ENCODE measurements at regions not wholly inside any gene's neighbourhood (a gene's known extent, or its start where the extent isn't known, plus 50 kb on each side); places are given as distances from the start of the nearest gene placed in this dataset.

DNA sequence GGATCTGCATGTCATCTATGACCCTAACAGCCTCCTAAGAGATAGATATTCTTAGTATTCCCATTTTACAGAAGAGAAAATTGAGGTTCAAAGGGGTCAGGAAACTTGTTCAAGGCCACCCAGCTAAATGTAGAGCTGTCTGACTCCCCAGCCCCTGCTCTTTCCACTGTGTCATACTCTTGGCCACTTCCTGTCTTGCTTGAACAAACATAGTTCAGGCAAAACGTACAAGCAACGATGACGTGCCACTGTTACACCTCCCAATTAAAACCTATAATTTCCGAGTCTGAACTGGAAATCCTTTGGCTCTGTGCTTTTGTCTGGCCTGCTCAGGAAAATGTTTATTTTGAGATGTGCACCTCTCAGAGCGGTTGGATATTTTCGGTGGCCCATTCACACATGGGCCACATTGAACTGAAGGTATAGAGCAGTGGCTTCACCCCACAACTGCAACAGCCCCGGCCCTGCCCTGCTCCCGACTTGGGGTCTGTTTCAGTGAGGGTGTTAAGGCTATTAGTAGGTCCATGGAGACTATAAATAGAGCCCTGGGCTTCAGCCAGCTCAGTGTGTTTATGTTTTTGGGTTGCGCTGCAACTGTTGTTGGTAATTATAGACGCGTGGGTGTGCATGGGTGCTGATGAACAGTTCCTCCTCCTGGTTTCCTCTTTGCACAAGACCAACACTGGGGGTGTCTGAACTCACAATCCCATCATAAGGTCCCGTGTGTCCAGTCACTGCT, 172.3 kb upstream of the ADO start:
- Histone ChIP-seq H3K9ac (ENCODE audit: low read length) (no peak overlapping the region), H4K20me1 (ENCODE audit: insufficient read depth, low read length) (no peaks in the 10 kb centered on the region), H3K9me3 (ENCODE audit: insufficient read depth, low read length) (no peaks in the 10 kb centered on the region), H3K36me3 (replicated peaks; ENCODE audit: low read depth, low read length) (no peaks in the 10 kb centered on the region), H3K27ac (ENCODE audit: low read length) (no peak overlapping the region), H3K79me2 (ENCODE audit: low read length) (no peaks in the 10 kb centered on the region), H3K4me2 (ENCODE audit: low read length) (no peak overlapping the region), H3K4me1 (ENCODE audit: low read length) (peaks cover 16% of the 10 kb centered on the region), H3K4me3 (ENCODE audit: low read length) (no peak overlapping the region), H2AFZ (ENCODE audit: low read depth, low read length) (no peak overlapping the region), H3K27me3 (ENCODE audit: low read depth, low read length) (no peaks in the 10 kb centered on the region)
- TF ChIP-seq EZH2phosphoT487 (IDR thresholded peaks at IDR 0.05; ENCODE audit: low read depth): no peak
- TF ChIP-seq, protein P1, sequence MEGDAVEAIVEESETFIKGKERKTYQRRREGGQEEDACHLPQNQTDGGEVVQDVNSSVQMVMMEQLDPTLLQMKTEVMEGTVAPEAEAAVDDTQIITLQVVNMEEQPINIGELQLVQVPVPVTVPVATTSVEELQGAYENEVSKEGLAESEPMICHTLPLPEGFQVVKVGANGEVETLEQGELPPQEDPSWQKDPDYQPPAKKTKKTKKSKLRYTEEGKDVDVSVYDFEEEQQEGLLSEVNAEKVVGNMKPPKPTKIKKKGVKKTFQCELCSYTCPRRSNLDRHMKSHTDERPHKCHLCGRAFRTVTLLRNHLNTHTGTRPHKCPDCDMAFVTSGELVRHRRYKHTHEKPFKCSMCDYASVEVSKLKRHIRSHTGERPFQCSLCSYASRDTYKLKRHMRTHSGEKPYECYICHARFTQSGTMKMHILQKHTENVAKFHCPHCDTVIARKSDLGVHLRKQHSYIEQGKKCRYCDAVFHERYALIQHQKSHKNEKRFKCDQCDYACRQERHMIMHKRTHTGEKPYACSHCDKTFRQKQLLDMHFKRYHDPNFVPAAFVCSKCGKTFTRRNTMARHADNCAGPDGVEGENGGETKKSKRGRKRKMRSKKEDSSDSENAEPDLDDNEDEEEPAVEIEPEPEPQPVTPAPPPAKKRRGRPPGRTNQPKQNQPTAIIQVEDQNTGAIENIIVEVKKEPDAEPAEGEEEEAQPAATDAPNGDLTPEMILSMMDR (IDR thresholded peaks at IDR 0.05; ENCODE audit: low read depth, low read length): no peak

DNA sequence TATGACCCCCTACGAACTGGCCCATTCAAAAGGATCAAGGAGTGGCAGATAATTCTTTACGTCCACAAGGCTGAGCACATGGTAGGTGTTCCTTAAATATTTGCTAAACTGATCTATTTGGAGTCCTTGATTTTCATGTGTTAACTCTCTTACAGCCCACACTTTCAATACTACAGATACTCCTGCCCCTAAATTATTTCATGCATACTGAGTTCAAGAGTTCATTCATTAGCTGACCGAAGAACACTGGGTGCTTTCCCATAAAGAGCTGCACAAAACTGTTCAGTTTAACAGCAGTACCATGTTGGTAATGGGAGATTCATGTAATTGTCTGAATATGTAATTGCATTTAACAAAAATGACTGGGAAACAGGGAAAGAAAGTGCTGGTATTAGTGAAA, 170.5 kb upstream of the ADO start:
- Histone ChIP-seq H3K27ac (ENCODE audit: low read length) (no peak overlapping the region), H3K9ac (ENCODE audit: low read length) (no peak overlapping the region), H3K4me1 (ENCODE audit: low read length) (peaks cover 33% of the 10 kb centered on the region), H3K4me3 (ENCODE audit: low read length) (no peak overlapping the region), H2AFZ (ENCODE audit: low read depth, low read length) (no peak overlapping the region), H3K9me3 (ENCODE audit: insufficient read depth, low read length) (no peaks in the 10 kb centered on the region), H3K79me2 (ENCODE audit: low read length) (no peaks in the 10 kb centered on the region), H3K27me3 (ENCODE audit: low read depth, low read length) (no peaks in the 10 kb centered on the region), H3K4me2 (ENCODE audit: low read length) (no peak overlapping the region), H4K20me1 (ENCODE audit: insufficient read depth, low read length) (no peaks in the 10 kb centered on the region), H3K36me3 (replicated peaks; ENCODE audit: low read depth, low read length) (no peaks in the 10 kb centered on the region)
- TF ChIP-seq, protein P1 (IDR thresholded peaks at IDR 0.05; ENCODE audit: low read depth, low read length): no peak
- no peak for TF ChIP-seq EZH2phosphoT487 (IDR thresholded peaks at IDR 0.05; ENCODE audit: low read depth)

DNA sequence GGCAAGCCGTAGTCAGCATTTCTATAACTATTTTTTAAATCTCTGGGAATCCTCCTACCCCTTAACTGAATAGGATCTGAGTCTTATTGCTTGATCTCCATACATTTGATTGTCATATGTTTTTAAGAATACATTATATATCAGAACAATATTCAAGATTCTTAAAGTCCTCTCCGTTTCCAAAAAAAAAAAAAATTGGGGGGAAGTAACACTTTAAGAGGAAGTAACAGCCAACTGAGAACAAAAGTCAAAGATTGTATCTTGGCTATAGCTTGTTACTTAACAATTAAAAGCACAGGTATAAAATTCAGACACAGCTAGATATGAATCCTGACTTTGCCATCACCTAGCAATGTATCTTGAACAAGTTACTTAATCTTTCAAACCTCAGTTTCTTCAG, 169.9 kb upstream of the ADO start:
- Histone ChIP-seq H3K9ac (ENCODE audit: low read length) (no peak overlapping the region), H3K4me1 (ENCODE audit: low read length) (peaks cover 37% of the 10 kb centered on the region), H3K36me3 (replicated peaks; ENCODE audit: low read depth, low read length) (no peaks in the 10 kb centered on the region), H3K27me3 (ENCODE audit: low read depth, low read length) (no peaks in the 10 kb centered on the region), H3K4me2 (ENCODE audit: low read length) (no peak overlapping the region), H3K4me3 (ENCODE audit: low read length) (no peak overlapping the region), H4K20me1 (ENCODE audit: insufficient read depth, low read length) (no peaks in the 10 kb centered on the region), H2AFZ (ENCODE audit: low read depth, low read length) (no peak overlapping the region), H3K79me2 (ENCODE audit: low read length) (no peaks in the 10 kb centered on the region), H3K9me3 (ENCODE audit: insufficient read depth, low read length) (no peaks in the 10 kb centered on the region), H3K27ac (ENCODE audit: low read length) (no peak overlapping the region)
- TF ChIP-seq EZH2phosphoT487 (IDR thresholded peaks at IDR 0.05; ENCODE audit: low read depth): no peak
- TF ChIP-seq, protein P1 (IDR thresholded peaks at IDR 0.05; ENCODE audit: low read depth, low read length): no peak

DNA sequence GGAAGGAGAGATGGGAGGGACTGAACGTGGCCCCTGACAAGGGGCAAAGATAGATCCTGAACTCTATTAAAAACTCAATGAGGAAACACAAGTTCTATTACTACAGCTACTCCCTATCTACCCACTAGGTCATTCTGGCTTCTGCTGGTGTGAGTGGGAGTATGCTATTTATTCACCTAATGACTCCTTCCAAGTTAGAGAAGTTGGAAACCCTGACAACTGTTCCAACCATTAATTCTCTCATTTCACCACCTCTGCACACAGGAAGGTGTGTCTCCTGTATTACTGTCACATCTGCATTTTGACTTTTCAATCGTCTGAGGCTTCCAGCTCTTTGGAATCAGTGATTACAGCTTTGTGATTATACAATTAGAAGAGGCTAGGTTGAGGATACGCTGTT, 169.4 kb upstream of the ADO start:
- Histone ChIP-seq H3K4me1 (ENCODE audit: low read length) (peaks cover 37% of the 10 kb centered on the region), H2AFZ (ENCODE audit: low read depth, low read length) (no peak overlapping the region), H4K20me1 (ENCODE audit: insufficient read depth, low read length) (no peaks in the 10 kb centered on the region), H3K36me3 (replicated peaks; ENCODE audit: low read depth, low read length) (no peaks in the 10 kb centered on the region), H3K9me3 (ENCODE audit: insufficient read depth, low read length) (no peaks in the 10 kb centered on the region), H3K79me2 (ENCODE audit: low read length) (no peaks in the 10 kb centered on the region), H3K27me3 (ENCODE audit: low read depth, low read length) (no peaks in the 10 kb centered on the region), H3K9ac (ENCODE audit: low read length) (no peak overlapping the region), H3K4me2 (ENCODE audit: low read length) (no peak overlapping the region), H3K27ac (ENCODE audit: low read length) (no peak overlapping the region), H3K4me3 (ENCODE audit: low read length) (no peak overlapping the region)
- TF ChIP-seq, protein P1 (IDR thresholded peaks at IDR 0.05; ENCODE audit: low read depth, low read length): no peak
- TF ChIP-seq EZH2phosphoT487 (IDR thresholded peaks at IDR 0.05; ENCODE audit: low read depth): no peak
